Tibial nerve (tissue), 4 donors: ENCODE measurements at regions not wholly inside any gene's neighbourhood (a gene's known extent, or its start where the extent isn't known, plus 50 kb on each side); places are given as distances from the start of the nearest gene placed in this dataset.
"Not testable (repeated sequence)": the region's sequence is repeated elsewhere in the genome, so short reads cannot be mapped to it uniquely, and the experiment has no call there.

Experiments
- DNase-seq, 2 donors: peaks; one replicate each; pipeline ENCODE4 v3.0.0-alpha.2; 2019; ENCODE audit warnings: low spot score in 2 of 2
- H3K27ac ChIP-seq, 4 donors: fragments of 200-600 bp; sonication (generic) in 3 of 4; one replicate each; pipeline ENCODE4 v1.5.1; 2017 to 2019; ENCODE audit warnings: mild to moderate bottlenecking in 1 of 4
- H3K27me3 ChIP-seq, 2 donors: fragments of 200-600 bp; sonication (generic) in 1 of 2; one replicate each; pipeline versions ENCODE4 v1.5.1 to v1.6.0; 2017 to 2019
- H3K36me3 ChIP-seq, 3 donors: fragments of 200-600 bp; sonication (generic); one replicate each; pipeline ENCODE4 v1.5.1; 2018 to 2019
- H3K4me1 ChIP-seq, 4 donors: fragments of 200-600 bp; sonication (generic) in 3 of 4; one replicate each; pipeline ENCODE4 v1.5.1; 2017 to 2019
- H3K4me3 ChIP-seq, 4 donors: fragments of 200-600 bp; sonication (generic) in 3 of 4; one replicate each; pipeline ENCODE4 v1.5.1; 2017 to 2019; ENCODE audit warnings: mild to moderate bottlenecking in 1 of 4, moderate library complexity in 1 of 4
- H3K9me3 ChIP-seq, 4 donors: fragments of 200-600 bp; sonication (generic) in 3 of 4; one replicate each; pipeline ENCODE4 v1.5.1; 2017 to 2019
- EP300 ChIP-seq, 2 donors: sonication (generic); formaldehyde crosslinking; IDR thresholded peaks; one replicate each; pipeline ENCODE4 v1.6.1; 2017; ENCODE audit warnings: antibody characterized with exemption in 2 of 2, mild to moderate bottlenecking in 1 of 2
- POLR2A ChIP-seq, 2 donors: fragments of 450-650 bp; IDR thresholded peaks; one replicate each; pipeline ENCODE4 v1.6.1; 2017; ENCODE audit warnings: antibody characterized with exemption in 2 of 2, mild to moderate bottlenecking in 2 of 2, moderate library complexity in 2 of 2
- WGBS, 2 donors: methylation state at CpG; one replicate each; pipeline ENCODE4 v1.1.5; 2018; 5-methylcytosine and 5-hydroxymethylcytosine counted together
- TF ChIP-seq, protein P1 (sequence below), 5 experiments: fragments of 200-600 bp in 3 of 5; fragments of 450-650 bp in 2 of 5; sonication (generic) in 3 of 5; IDR thresholded peaks; one replicate each; pipeline ENCODE4 v1.5.1; 2016 to 2019; ENCODE audit warnings: antibody characterized with exemption in 5 of 5, mild to moderate bottlenecking in 3 of 5, moderate library complexity in 2 of 5

- Histone ChIP-seq H3K9me3 (no peaks in the 10 kb centered on the region), H3K27ac (no peak overlapping the region), H3K4me3 (no peak overlapping the region), H3K4me1 (no peaks in the 10 kb centered on the region), H3K27me3 (no peaks in the 10 kb centered on the region), H3K36me3 (no peaks in the 10 kb centered on the region)
- 67% methylated on average over 3 of the region's 3 CpGs for WGBS, 2 donors
- TF ChIP-seq EP300 (IDR thresholded peaks at IDR 0.05) (no peak), POLR2A (IDR thresholded peaks at IDR 0.05) (no peak)
- TF ChIP-seq, protein P1, sequence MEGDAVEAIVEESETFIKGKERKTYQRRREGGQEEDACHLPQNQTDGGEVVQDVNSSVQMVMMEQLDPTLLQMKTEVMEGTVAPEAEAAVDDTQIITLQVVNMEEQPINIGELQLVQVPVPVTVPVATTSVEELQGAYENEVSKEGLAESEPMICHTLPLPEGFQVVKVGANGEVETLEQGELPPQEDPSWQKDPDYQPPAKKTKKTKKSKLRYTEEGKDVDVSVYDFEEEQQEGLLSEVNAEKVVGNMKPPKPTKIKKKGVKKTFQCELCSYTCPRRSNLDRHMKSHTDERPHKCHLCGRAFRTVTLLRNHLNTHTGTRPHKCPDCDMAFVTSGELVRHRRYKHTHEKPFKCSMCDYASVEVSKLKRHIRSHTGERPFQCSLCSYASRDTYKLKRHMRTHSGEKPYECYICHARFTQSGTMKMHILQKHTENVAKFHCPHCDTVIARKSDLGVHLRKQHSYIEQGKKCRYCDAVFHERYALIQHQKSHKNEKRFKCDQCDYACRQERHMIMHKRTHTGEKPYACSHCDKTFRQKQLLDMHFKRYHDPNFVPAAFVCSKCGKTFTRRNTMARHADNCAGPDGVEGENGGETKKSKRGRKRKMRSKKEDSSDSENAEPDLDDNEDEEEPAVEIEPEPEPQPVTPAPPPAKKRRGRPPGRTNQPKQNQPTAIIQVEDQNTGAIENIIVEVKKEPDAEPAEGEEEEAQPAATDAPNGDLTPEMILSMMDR (IDR thresholded peaks at IDR 0.05), result no peak
- no peak for DNase-seq
Measured at GRCh38 chr2:175786471-175787124, 215.5 kb downstream of the LNPK start.

DNA sequence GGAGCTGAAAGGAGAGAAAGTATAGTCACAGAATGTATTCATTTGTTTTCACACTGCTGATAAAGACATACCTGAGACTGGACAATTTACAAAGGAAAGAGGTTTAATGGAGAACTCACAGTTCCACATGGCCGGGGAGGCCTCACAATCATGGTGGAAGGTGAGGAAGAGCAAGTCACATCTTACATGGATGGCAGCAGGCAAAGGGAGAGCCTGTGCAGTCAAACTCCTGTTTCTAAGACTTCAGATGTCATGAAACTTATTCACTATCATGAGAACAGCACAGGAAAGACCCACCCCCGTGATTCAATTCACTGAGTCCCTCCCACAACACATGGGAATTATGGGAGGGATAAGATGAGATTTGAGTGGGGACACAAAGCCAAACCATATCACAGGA lies 224.7 kb downstream of the LNPK start:
- H3K36me3 ChIP-seq, H3K27me3 ChIP-seq, H3K9me3 ChIP-seq, H3K4me1 ChIP-seq, H3K27ac ChIP-seq, H3K4me3 ChIP-seq, DNase-seq: not testable (repeated sequence)
- 65 to 79% methylated on average over 2 of the region's 2 CpGs for WGBS, 2 donors

- TF ChIP-seq EP300 (IDR thresholded peaks at IDR 0.05) (no peak), POLR2A (IDR thresholded peaks at IDR 0.05) (no peak)
- TF ChIP-seq, protein P1 (IDR thresholded peaks at IDR 0.05), result no peak
- 22 to 25% methylated on average over 1 of the region's 1 CpG for WGBS, 2 donors
- Histone ChIP-seq H3K4me3 (no peak overlapping the region), H3K27me3 (no peaks in the 10 kb centered on the region), H3K27ac (no peak overlapping the region), H3K36me3 (no peaks in the 10 kb centered on the region), H3K9me3 (no peaks in the 10 kb centered on the region), H3K4me1 (no peaks in the 10 kb centered on the region)
- no peak for DNase-seq
Measured at GRCh38 chr2:175769200-175769599, 232.9 kb downstream of the LNPK start.

DNA sequence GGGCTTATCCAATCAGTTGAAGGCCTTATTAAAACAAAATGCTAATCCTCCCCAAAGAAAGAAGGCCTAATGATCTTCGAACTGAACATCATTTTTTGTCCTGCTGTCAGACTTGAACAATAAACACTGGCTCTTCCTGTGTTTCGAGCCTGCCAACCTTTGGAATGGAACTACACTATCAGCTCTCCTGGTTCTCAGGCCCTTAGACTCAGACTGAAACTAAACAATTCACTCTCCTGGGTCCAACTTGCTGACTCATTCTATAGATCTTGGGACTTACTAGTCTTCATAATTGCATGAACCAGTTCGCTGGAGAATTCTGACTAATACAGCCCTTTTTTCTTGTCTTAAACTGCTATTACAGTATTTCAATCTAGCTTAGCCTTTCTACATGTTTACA lies 235.2 kb downstream of the LNPK start:
- H3K27ac ChIP-seq, result no peak overlapping the region
- no peaks in the 10 kb centered on the region for H3K27me3 ChIP-seq
- no peak for DNase-seq
- WGBS, 2 donors, result 49 to 72% methylated on average over 3 of the region's 3 CpGs
- H3K4me3 ChIP-seq, result no peak overlapping the region
- no peaks in the 10 kb centered on the region for H3K4me1 ChIP-seq
- no peaks in the 10 kb centered on the region for H3K36me3 ChIP-seq
- TF ChIP-seq, protein P1 (IDR thresholded peaks at IDR 0.05), result no peak
- no peak for TF ChIP-seq EP300 (IDR thresholded peaks at IDR 0.05)
- TF ChIP-seq POLR2A (IDR thresholded peaks at IDR 0.05), result no peak
- no peaks in the 10 kb centered on the region for H3K9me3 ChIP-seq

DNA sequence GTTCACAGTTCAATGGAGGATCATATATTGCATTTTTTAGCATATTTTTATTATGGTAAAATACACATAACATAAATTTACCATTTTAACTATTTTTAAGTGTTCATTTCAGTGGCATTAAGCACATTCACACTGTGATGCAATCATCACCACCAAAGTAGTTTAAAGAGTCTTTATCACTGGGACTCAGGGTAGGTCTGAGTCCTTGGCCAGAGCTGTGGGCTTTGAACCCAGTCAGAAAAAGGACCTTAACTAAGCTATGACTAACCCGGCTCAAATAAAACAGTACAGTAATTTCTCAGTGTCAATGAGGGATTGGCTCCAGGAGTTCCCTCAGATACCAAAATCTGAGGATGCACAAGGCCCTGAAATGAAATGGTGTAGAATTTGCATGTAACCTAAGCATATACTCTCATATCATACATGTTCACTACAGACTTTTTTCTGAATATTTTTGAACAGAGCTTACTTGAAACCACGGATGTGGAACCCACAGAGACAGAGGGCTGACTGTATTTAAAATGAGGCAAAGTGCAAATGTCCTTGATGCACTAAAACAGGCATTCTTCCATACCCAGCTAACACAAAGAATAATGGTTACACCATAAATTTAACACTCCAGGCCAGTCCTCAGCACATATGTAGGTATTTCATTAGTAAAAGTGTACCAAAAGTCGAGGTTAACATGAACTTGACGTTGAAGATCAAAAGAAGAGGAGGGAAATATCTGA lies 246.2 kb downstream of the LNPK start:
- 29% methylated on average over 4 of the region's 4 CpGs for WGBS, 2 donors

More for the DNA sequence above, 246.2 kb downstream of the LNPK start:
- no peaks in the 10 kb centered on the region for H3K4me1 ChIP-seq
- TF ChIP-seq EP300 (IDR thresholded peaks at IDR 0.05), result no peak
- TF ChIP-seq POLR2A (IDR thresholded peaks at IDR 0.05), result no peak
- TF ChIP-seq, protein P1 (IDR thresholded peaks at IDR 0.05), result no peak
- no peaks in the 10 kb centered on the region for H3K27me3 ChIP-seq
- H3K9me3 ChIP-seq, result no peaks in the 10 kb centered on the region
- H3K27ac ChIP-seq, result no peak overlapping the region
- no peak for DNase-seq
- H3K4me3 ChIP-seq, result no peak overlapping the region
- H3K36me3 ChIP-seq, result no peaks in the 10 kb centered on the region
